ENCODE measurements at regions not wholly inside any gene's neighbourhood (a gene's known extent, or its start where the extent isn't known, plus 50 kb on each side); places are given as distances from the start of the nearest gene placed in this dataset.

DNA sequence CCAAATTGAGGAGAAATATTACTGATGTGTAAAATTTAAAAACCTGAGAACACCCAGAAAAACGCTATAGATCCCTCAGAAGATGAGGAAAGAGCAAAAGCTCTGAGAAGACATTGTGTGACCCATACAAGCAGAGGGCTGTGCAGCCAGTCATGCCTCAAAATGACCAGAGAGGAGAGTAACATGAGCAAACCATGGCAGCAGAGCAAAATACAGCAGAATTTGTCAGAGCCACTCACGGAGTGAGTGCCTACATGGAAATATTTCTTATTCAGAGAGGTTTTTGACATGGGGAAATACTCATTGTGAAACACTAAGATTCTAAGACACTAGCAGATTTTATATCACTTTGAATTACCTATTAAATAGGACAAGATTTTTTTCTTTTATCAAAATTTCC is 96.8 kb upstream of the DNAJC10 start:
- Histone ChIP-seq H4K20me1 (no peaks in the 10 kb centered on the region), H3K4me3 (no peak overlapping the region), H3K4me2 (no peak overlapping the region), H3K9ac (no peak overlapping the region), H3K9me3 (replicated peaks in 1 of 11) (no peaks in the 10 kb centered on the region), H3K27me3 (no peaks in the 10 kb centered on the region), H3K36me3 (no peaks in the 10 kb centered on the region), H3K4me1 (no peaks in the 10 kb centered on the region), H3K27ac (no peak overlapping the region)
- no peak for TF ChIP-seq Cebpa-rat (IDR thresholded peaks at IDR 0.05)

DNA sequence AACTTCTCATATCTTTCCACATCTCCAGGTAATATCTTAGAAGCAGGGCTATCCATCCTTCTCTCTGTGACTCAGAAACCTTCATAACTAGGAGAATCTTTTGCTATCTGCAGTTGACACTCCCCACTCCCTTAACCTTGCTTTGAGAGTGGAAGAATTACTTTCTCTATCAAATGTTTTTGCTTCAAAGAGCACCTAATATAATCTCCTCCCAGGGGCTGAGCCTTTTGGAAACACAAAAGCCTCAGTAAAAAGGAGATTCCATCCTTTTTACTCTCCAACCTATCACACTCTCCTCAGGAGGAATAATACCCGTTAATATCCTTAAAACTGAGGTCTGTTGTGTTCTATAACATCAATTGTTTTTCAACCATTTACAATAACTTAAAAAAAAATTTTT is 94.9 kb upstream of the DNAJC10 start:
- TF ChIP-seq Cebpa-rat (IDR thresholded peaks at IDR 0.05), result no peak
- Histone ChIP-seq H3K4me3 (no peak overlapping the region), H3K4me1 (no peaks in the 10 kb centered on the region), H3K36me3 (no peaks in the 10 kb centered on the region), H3K27ac (no peak overlapping the region), H3K4me2 (no peak overlapping the region), H4K20me1 (no peaks in the 10 kb centered on the region), H3K9ac (no peak overlapping the region), H3K9me3 (replicated peaks in 1 of 11) (no peaks in the 10 kb centered on the region), H3K27me3 (no peaks in the 10 kb centered on the region)

DNA sequence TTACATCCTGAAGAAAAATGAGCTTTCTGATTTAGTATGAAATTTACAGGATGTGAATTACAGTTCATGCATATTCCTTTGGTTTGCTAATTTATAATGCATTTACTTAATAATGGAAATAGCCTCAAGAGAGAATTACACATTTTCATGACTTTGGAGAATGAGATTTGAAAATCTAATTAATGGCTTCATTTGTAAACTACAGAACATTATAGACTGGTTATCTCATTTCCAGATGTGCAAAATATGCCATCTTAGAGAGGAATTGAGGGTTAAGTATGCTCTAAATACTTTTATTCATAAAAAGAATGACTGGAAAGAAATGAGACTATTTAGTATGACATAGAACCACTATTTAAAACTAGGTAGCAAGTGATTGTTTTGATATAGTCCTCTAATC is 94.2 kb upstream of the DNAJC10 start:
- Histone ChIP-seq H3K9ac (no peak overlapping the region), H3K4me3 (no peak overlapping the region), H3K36me3 (no peaks in the 10 kb centered on the region), H3K4me2 (no peak overlapping the region), H3K4me1 (no peaks in the 10 kb centered on the region), H3K9me3 (replicated peaks in 1 of 11) (no peaks in the 10 kb centered on the region), H3K27me3 (no peaks in the 10 kb centered on the region), H4K20me1 (no peaks in the 10 kb centered on the region), H3K27ac (no peak overlapping the region)
- TF ChIP-seq Cebpa-rat (IDR thresholded peaks at IDR 0.05), result no peak

DNA sequence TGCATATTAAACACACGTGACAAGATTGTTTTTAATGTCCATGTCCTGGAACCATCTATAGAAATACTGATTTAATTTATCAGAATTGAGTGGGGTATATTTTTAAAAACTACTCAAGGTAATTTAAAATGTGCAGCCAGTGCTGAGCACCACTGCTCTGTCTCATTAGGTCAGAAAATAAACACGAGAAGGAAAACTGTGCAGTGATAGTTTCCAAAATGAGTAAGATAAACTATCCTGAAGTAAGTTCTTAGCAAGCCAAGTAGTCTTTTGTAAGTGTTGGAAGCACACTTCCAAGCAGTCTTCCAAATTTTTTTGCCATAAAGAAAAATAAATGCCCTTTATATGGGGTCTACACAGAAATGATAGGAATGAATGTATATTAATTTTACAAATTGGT is 93.8 kb upstream of the DNAJC10 start:
- Histone ChIP-seq H3K4me1 (no peaks in the 10 kb centered on the region), H3K27ac (no peak overlapping the region), H4K20me1 (no peaks in the 10 kb centered on the region), H3K9ac (no peak overlapping the region), H3K36me3 (no peaks in the 10 kb centered on the region), H3K9me3 (replicated peaks in 1 of 11) (no peaks in the 10 kb centered on the region), H3K27me3 (no peaks in the 10 kb centered on the region), H3K4me3 (no peak overlapping the region), H3K4me2 (no peak overlapping the region)
- no peak for TF ChIP-seq Cebpa-rat (IDR thresholded peaks at IDR 0.05)

DNA sequence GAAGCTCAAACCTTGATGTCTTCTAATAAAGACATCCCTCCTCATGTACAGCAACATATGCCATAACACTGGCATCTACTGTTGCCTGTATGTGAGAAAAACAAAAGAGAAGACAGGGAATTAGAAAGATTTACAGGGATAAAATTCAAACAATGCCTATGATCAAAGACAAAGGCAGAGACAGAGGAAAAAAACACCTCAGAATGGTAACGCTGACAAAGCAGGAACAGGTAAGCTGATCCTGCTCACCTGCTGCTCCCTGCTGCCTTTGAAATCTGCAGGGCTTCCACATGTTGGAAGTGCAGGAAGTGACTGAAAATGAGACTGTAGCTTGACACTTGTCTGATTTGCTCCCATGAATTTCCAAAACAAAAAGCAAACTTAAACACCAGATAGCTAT is 90.2 kb upstream of the DNAJC10 start:
- Histone ChIP-seq H3K4me3 (no peak overlapping the region), H3K36me3 (no peaks in the 10 kb centered on the region), H3K9me3 (replicated peaks in 1 of 11) (no peaks in the 10 kb centered on the region), H3K27me3 (no peaks in the 10 kb centered on the region), H3K4me1 (no peaks in the 10 kb centered on the region), H3K27ac (no peak overlapping the region), H3K4me2 (no peak overlapping the region), H4K20me1 (no peaks in the 10 kb centered on the region), H3K9ac (no peak overlapping the region)
- TF ChIP-seq Cebpa-rat (IDR thresholded peaks at IDR 0.05), result no peak

DNA sequence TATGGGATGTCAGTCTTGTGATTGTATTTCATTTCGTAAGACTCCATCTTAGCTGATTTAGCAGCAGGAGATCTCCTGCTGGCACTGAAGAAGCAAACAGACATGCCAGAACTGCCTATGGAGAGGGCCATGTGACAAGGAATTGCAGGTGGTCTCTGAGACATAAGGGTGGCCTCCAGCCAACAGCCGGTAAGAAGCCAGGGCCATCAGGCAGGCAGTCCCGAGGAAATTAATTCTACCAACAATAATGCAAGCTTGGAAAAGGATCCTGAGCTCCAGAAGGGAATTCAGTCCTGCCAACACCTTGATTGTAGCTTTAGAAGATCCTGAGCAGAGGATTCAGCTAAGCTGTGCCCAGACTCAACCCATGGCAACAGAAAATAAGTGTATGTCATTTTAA is 87.1 kb upstream of the DNAJC10 start:
- no peaks in the 10 kb centered on the region for H3K27me3 ChIP-seq
- no peak overlapping the region for H3K4me2 ChIP-seq
- no peak overlapping the region for H3K27ac ChIP-seq
- H4K20me1 ChIP-seq, result no peaks in the 10 kb centered on the region
- no peak overlapping the region for H3K4me3 ChIP-seq
- H3K4me1 ChIP-seq, result no peaks in the 10 kb centered on the region
- TF ChIP-seq Cebpa-rat (IDR thresholded peaks at IDR 0.05), result no peak
- no peaks in the 10 kb centered on the region for H3K36me3 ChIP-seq
- no peak overlapping the region for H3K9ac ChIP-seq
- H3K9me3 ChIP-seq (replicated peaks in 1 of 11), result no peaks in the 10 kb centered on the region

DNA sequence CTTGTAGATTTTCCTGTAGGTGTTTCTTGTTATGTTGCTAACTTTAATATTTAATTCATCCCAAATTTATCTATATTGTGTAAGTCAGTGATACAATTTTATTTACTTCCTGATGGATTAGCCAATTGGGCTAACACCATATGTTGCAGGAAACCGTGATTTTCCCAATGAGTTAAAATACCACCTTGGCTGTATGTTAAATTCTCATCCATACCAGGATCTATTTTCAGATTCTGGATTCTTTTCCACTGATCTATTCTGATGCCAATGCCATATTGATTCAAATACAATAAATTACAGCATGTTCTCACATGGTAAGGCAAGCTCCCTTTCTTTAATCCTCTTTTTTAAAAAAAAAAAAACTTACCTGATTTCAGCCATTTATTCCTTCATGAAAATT is 85.8 kb upstream of the DNAJC10 start:
- Histone ChIP-seq H3K4me2 (no peak overlapping the region), H3K9me3 (replicated peaks in 1 of 11) (no peaks in the 10 kb centered on the region), H3K27me3 (no peaks in the 10 kb centered on the region), H3K4me1 (no peaks in the 10 kb centered on the region), H3K9ac (no peak overlapping the region), H3K27ac (no peak overlapping the region), H4K20me1 (no peaks in the 10 kb centered on the region), H3K4me3 (no peak overlapping the region), H3K36me3 (no peaks in the 10 kb centered on the region)
- no peak for TF ChIP-seq Cebpa-rat (IDR thresholded peaks at IDR 0.05)

DNA sequence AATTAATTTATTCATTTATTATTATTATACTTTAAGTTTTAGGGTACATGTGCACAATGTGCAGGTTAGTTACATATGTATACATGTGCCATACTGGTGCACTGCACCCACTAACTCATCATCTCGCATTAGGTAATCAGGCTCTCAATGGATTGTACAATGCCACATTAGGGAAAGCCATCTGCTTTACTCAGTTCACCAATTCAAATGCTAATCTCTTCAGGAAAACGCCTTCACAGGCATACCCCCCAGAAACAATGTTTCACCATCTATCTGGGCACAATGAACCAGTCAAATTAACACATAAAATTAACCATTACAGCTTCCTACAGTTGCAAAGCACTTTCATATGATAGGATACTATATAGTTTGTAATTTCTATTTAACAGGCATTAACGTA is 84.8 kb upstream of the DNAJC10 start:
- H3K4me3 ChIP-seq, result no peak overlapping the region
- no peaks in the 10 kb centered on the region for H3K27me3 ChIP-seq
- H3K9me3 ChIP-seq (replicated peaks in 1 of 11), result no peaks in the 10 kb centered on the region
- no peak overlapping the region for H3K4me2 ChIP-seq
- H3K36me3 ChIP-seq, result no peaks in the 10 kb centered on the region
- no peak for TF ChIP-seq Cebpa-rat (IDR thresholded peaks at IDR 0.05)
- no peaks in the 10 kb centered on the region for H4K20me1 ChIP-seq
- no peaks in the 10 kb centered on the region for H3K4me1 ChIP-seq
- no peak overlapping the region for H3K9ac ChIP-seq
- H3K27ac ChIP-seq, result no peak overlapping the region

DNA sequence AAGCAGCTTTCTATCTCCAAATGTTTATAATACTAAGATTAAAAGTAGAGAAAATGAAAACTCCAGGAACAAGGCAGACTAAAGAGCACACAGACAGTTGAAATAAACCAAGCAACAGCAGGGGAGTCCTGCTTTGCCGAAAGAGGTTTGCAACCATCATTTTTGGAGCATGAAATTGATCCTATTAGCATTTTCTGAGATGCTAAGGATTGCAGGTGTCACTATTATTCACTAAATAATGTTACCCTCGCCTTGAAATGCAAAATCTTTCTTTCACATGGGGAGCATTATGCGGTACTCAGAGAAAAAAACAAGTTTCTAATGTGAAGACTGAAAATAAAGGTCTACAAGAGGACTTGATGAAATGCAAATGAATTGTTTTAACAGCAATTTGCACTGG is 81.7 kb upstream of the DNAJC10 start:
- Histone ChIP-seq H3K9me3 (replicated peaks in 1 of 11) (no peaks in the 10 kb centered on the region), H3K4me1 (no peaks in the 10 kb centered on the region), H3K4me2 (no peak overlapping the region), H3K36me3 (no peaks in the 10 kb centered on the region), H4K20me1 (no peaks in the 10 kb centered on the region), H3K27me3 (no peaks in the 10 kb centered on the region), H3K27ac (no peak overlapping the region), H3K4me3 (no peak overlapping the region), H3K9ac (no peak overlapping the region)
- no peak for TF ChIP-seq Cebpa-rat (IDR thresholded peaks at IDR 0.05)

DNA sequence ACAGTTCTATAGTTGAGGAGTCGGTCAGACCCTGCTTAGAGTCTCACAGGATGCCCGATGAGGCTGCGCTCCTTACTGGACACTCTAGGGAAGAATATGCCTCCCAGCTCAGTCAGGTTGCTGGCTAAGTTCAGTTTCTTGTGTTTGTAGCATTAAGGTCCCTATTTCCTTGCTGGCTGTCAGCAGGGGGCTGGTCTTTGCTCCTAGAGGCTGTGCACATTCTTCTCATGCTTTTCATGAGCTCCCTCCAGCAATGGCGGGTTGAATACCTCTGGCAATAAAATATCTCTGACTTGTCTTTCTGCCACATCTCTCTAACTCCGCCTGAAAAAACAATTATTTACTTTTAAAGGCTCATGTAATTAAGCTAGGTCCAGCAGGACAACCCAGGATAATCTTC is 79.4 kb upstream of the DNAJC10 start:
- Histone ChIP-seq H3K4me2 (no peak overlapping the region), H3K9ac (no peak overlapping the region), H3K9me3 (replicated peaks in 1 of 11) (no peaks in the 10 kb centered on the region), H3K36me3 (no peaks in the 10 kb centered on the region), H4K20me1 (no peaks in the 10 kb centered on the region), H3K27ac (no peak overlapping the region), H3K4me3 (no peak overlapping the region), H3K4me1 (no peaks in the 10 kb centered on the region), H3K27me3 (no peaks in the 10 kb centered on the region)
- TF ChIP-seq Cebpa-rat (IDR thresholded peaks at IDR 0.05), result no peak

DNA sequence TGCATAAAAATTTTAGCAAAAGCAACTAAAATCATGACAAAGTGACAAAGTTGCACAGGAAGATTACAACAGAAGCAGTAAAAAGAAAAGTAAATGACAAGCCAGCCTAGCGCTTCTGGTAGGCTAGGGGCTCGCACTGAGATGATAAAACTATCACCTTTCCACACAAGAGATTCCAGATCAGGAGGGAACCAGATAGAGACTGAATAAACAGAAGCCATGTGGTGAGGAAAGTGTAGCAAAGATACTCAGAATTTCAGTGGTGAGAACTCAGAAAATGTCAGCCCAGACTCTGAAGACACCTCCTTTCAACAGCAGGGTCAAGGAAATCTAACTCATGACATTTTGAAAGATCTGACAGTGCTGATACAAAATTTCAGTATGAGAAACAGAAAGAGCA is 77.4 kb upstream of the DNAJC10 start:
- TF ChIP-seq Cebpa-rat (IDR thresholded peaks at IDR 0.05), result no peak
- H3K27ac ChIP-seq, result no peak overlapping the region
- no peaks in the 10 kb centered on the region; a peak in 1 of 20 replicates for H3K4me1 ChIP-seq
- no peak overlapping the region for H3K4me2 ChIP-seq
- H3K27me3 ChIP-seq, result no peaks in the 10 kb centered on the region
- no peaks in the 10 kb centered on the region for H4K20me1 ChIP-seq
- no peak overlapping the region for H3K9ac ChIP-seq
- H3K4me3 ChIP-seq, result no peak overlapping the region
- no peaks in the 10 kb centered on the region for H3K9me3 ChIP-seq (replicated peaks in 1 of 11)
- H3K36me3 ChIP-seq, result no peaks in the 10 kb centered on the region

Data from BLaER1 treated with 17β-estradiol and CSF1 and Interleukin-3, amounts not matched to agents 10 nM and 100 nM (cell line).